HCT116 (cell line): ENCODE measurements at regions not wholly inside any gene's neighbourhood (a gene's known extent, or its start where the extent isn't known, plus 50 kb on each side); places are given as distances from the start of the nearest gene placed in this dataset.

Experiments
- CEBPB ChIP-seq: IDR thresholded peaks from 2 replicates; pipeline ENCODE4 v1.6.1; 2012; ENCODE audit warnings: low read depth
- CTCF ChIP-seq, 3 experiments: fragments of 200-600 bp in 1 of 3; sonication (generic) in 1 of 3; IDR thresholded peaks in 2 of 3; conservative IDR thresholded peaks in 1 of 3; 2 replicates each; pipeline ENCODE4 v1.5.1; 2012 to 2017; ENCODE audit warnings: low read depth in 2 of 3, low read length in 2 of 3, antibody characterized with exemption in 1 of 3, borderline replicate concordance in 1 of 3, control low read depth in 1 of 3, mild to moderate bottlenecking in 1 of 3, mixed read lengths in 1 of 3, mixed run types in 1 of 3, moderate library complexity in 1 of 3; ENCODE audit not compliant: insufficient read depth in 1 of 3
- EZH2 ChIP-seq: fragments of 200-600 bp; sonication (generic); IDR thresholded peaks from 2 replicates; pipeline ENCODE4 v1.6.1; 2017; ENCODE audit warnings: antibody characterized with exemption, mixed run types
- EZH2phosphoT487 ChIP-seq: fragments of 200-600 bp; IDR thresholded peaks from 2 replicates; pipeline ENCODE4 v1.6.1; 2018; ENCODE audit warnings: antibody characterized with exemption, borderline replicate concordance
- POLR2A ChIP-seq: IDR thresholded peaks from 2 replicates; pipeline ENCODE4 v1.7.0; 2011; ENCODE audit warnings: borderline replicate concordance; ENCODE audit not compliant: insufficient read depth, insufficient read length; ENCODE audit errors: extremely low read depth
- POLR2AphosphoS5 ChIP-seq: IDR thresholded peaks from 2 replicates; pipeline ENCODE4 v1.6.1; 2011; ENCODE audit warnings: mild to moderate bottlenecking, low read depth, low read length, moderate library complexity
- REST ChIP-seq: IDR thresholded peaks from 2 replicates; pipeline ENCODE4 v1.6.1; 2012; ENCODE audit warnings: low read depth
- SIN3A ChIP-seq: IDR thresholded peaks from 2 replicates; pipeline ENCODE4 v1.6.1; 2012; ENCODE audit warnings: low read depth
- SP1 ChIP-seq: IDR thresholded peaks from 2 replicates; pipeline ENCODE4 v1.6.1; 2012; ENCODE audit warnings: low read depth

GRCh38 chr3:78249294-78249693 lies 1209.4 kb downstream of the ROBO2 start:
- TF ChIP-seq CTCF (IDR thresholded peaks at IDR 0.05 in 2 of 3, conservative IDR thresholded peaks at IDR 0.05 in 1 of 3; ENCODE audit: borderline replicate concordance in 1 of 3, insufficient read depth in 1 of 3, low read depth in 2 of 3, low read length in 2 of 3) (no peak), EZH2 (no peak), SP1 (no peak), POLR2A (no peak), CEBPB (no peak), REST (no peak), POLR2AphosphoS5 (no peak), SIN3A (no peak), EZH2phosphoT487 (no peak)
